Type B pancreatic cell (in vitro differentiated cells): ENCODE measurements at regions not wholly inside any gene's neighbourhood (a gene's known extent, or its start where the extent isn't known, plus 50 kb on each side); places are given as distances from the start of the nearest gene placed in this dataset.
"Not testable (repeated sequence)": the region's sequence is repeated elsewhere in the genome, so short reads cannot be mapped to it uniquely, and the experiment has no call there.

Experiments used
- DNase-seq: peaks from one replicate; pipeline ENCODE4 v3.0.0; 2021; ENCODE audit warnings: mixed read lengths; ENCODE audit not compliant: unreplicated experiment; ENCODE audit errors: extremely low spot score
- H3K27ac Mint-ChIP-seq: 2 replicates; pipeline ENCODE4 v1.8.0; 2021; ENCODE audit warnings: mild to moderate bottlenecking, mixed read lengths
- H3K27me3 Mint-ChIP-seq: 2 replicates; pipeline ENCODE4 v1.8.0; 2021; ENCODE audit warnings: mixed read lengths
- H3K36me3 Mint-ChIP-seq: 2 replicates; pipeline ENCODE4 v1.8.0; 2021; ENCODE audit warnings: mixed read lengths
- H3K4me1 Mint-ChIP-seq: one replicate; pipeline ENCODE4 v1.8.0; 2021; ENCODE audit warnings: mixed read lengths; ENCODE audit not compliant: unreplicated experiment
- H3K4me3 Mint-ChIP-seq: 2 replicates; pipeline ENCODE4 v1.8.0; 2021; ENCODE audit warnings: mild to moderate bottlenecking, mixed read lengths
- H3K9me3 Mint-ChIP-seq: 2 replicates; pipeline ENCODE4 v1.8.0; 2021; ENCODE audit warnings: mixed read lengths
- TF ChIP-seq, protein P1 (sequence below): fragments of 200-600 bp; sonication (generic); conservative IDR thresholded peaks from 2 replicates; pipeline ENCODE4 v1.5.0; 2021; ENCODE audit warnings: antibody characterized with exemption, mild to moderate bottlenecking

DNA sequence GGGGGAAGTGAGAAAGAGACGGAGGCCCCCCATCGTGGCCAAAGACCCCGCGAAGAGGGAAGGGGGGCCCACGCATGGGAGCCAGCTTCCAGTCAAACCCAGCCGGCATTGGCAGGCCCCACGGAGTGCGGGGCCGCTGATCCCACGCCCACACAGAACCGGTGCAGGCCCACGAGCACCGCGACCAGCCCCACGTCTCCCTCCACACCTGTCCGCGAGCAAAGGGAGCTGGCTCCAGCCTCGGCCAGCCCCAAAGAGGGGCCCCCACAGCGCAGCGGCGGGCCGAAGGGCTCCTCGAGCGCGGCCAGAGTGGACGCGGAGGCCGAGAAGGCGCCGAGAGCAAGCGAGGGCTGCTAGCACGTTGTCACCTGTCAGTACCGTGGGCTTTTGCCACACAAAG, 125.0 kb upstream of the TWIST2 start:
- H3K9me3 Mint-ChIP-seq, result peaks cover 3% of the 10 kb centered on the region
- DNase-seq, result no peak
- H3K4me3 Mint-ChIP-seq, result no peak overlapping the region
- peaks cover 5% of the 10 kb centered on the region for H3K4me1 Mint-ChIP-seq
- TF ChIP-seq, protein P1, sequence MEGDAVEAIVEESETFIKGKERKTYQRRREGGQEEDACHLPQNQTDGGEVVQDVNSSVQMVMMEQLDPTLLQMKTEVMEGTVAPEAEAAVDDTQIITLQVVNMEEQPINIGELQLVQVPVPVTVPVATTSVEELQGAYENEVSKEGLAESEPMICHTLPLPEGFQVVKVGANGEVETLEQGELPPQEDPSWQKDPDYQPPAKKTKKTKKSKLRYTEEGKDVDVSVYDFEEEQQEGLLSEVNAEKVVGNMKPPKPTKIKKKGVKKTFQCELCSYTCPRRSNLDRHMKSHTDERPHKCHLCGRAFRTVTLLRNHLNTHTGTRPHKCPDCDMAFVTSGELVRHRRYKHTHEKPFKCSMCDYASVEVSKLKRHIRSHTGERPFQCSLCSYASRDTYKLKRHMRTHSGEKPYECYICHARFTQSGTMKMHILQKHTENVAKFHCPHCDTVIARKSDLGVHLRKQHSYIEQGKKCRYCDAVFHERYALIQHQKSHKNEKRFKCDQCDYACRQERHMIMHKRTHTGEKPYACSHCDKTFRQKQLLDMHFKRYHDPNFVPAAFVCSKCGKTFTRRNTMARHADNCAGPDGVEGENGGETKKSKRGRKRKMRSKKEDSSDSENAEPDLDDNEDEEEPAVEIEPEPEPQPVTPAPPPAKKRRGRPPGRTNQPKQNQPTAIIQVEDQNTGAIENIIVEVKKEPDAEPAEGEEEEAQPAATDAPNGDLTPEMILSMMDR, result no peak
- H3K27me3 Mint-ChIP-seq, result peaks cover 29% of the 10 kb centered on the region
- H3K36me3 Mint-ChIP-seq, result no peaks in the 10 kb centered on the region
- no peak overlapping the region for H3K27ac Mint-ChIP-seq

DNA sequence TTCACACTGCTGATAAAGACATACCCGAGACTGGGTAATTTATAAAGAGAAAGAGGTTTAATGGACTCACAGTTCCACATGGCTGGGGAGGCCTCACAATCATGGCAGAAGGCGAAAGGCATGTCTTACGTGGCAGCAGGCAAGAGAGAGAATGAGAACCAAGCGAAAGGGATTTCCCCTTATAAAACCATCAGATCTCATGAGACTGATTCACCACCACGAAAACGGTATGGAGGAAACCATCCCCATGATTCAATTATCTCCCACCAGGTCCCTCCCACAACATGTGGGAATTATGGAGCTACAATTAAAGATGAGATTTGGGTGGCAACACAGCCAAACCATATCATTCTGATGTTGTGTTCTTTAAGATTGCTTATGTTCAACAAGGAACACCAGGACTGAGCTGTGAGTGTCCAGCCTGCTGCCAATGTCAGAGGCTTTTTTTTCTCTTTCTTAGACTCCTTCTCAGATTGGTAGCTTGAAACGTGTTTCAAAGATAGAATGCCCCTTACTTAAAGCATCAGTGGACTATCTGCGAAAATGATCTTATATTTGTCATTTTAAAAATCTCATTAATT, 124.1 kb upstream of the TWIST2 start:
- H3K9me3 Mint-ChIP-seq, DNase-seq, H3K36me3 Mint-ChIP-seq, H3K4me3 Mint-ChIP-seq, H3K27ac Mint-ChIP-seq: not testable (repeated sequence)
- Mint-ChIP-seq H3K4me1 (peaks cover 14% of the 10 kb centered on the region), H3K27me3 (peaks cover 29% of the 10 kb centered on the region)

DNA sequence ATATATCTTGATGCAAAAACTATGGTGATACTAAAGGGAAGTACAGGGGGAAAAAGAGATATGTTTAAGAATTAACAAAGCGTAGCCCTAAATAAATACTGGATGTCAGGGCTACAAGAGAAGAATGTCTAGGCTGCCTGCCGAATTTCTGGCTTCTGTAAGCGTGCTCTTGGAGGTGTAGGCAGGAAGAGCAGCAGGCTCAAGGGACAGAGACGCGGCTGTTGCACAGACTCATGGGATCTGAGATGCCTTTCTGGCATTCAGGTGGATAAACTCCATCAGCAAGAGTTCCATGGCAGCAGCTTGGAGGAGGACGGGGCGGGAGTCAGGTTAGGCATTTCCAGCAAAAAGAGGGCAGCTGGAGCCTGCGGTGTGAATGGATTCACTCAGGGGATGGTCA, 123.2 kb upstream of the TWIST2 start:
- DNase-seq, result no peak
- H3K4me3 Mint-ChIP-seq, result no peak overlapping the region
- H3K27ac Mint-ChIP-seq, result no peak overlapping the region
- H3K4me1 Mint-ChIP-seq, result peaks cover 20% of the 10 kb centered on the region
- H3K9me3 Mint-ChIP-seq, result peaks cover 3% of the 10 kb centered on the region
- TF ChIP-seq, protein P1, result no peak
- no peaks in the 10 kb centered on the region for H3K36me3 Mint-ChIP-seq
- peaks cover 29% of the 10 kb centered on the region for H3K27me3 Mint-ChIP-seq

DNA sequence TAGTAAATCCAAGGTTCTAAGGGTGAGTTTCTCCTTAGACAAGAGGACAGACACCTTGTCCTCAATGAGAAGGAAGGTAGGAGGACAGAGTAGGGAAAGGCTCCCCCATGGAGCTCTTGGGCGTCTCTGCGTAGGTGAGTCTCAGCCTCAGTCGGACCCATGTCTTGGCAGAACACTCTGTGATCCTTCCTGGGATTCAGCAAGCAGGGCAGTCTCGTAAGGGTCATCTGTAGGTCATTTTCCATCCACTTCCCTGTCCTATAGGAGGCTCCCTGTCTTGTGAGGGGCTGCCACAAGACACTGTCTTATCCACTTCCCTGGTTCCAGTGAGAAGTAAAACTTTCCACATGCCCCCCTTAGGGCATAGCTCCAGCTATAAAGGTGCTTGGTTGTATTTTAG, 122.6 kb upstream of the TWIST2 start:
- H3K36me3 Mint-ChIP-seq, result no peaks in the 10 kb centered on the region
- TF ChIP-seq, protein P1, result no peak
- H3K27me3 Mint-ChIP-seq, result peaks cover 24% of the 10 kb centered on the region
- H3K4me3 Mint-ChIP-seq, result no peak overlapping the region
- H3K9me3 Mint-ChIP-seq, result peaks cover 3% of the 10 kb centered on the region
- no peak for DNase-seq
- peaks cover 20% of the 10 kb centered on the region for H3K4me1 Mint-ChIP-seq
- no peak overlapping the region for H3K27ac Mint-ChIP-seq

DNA sequence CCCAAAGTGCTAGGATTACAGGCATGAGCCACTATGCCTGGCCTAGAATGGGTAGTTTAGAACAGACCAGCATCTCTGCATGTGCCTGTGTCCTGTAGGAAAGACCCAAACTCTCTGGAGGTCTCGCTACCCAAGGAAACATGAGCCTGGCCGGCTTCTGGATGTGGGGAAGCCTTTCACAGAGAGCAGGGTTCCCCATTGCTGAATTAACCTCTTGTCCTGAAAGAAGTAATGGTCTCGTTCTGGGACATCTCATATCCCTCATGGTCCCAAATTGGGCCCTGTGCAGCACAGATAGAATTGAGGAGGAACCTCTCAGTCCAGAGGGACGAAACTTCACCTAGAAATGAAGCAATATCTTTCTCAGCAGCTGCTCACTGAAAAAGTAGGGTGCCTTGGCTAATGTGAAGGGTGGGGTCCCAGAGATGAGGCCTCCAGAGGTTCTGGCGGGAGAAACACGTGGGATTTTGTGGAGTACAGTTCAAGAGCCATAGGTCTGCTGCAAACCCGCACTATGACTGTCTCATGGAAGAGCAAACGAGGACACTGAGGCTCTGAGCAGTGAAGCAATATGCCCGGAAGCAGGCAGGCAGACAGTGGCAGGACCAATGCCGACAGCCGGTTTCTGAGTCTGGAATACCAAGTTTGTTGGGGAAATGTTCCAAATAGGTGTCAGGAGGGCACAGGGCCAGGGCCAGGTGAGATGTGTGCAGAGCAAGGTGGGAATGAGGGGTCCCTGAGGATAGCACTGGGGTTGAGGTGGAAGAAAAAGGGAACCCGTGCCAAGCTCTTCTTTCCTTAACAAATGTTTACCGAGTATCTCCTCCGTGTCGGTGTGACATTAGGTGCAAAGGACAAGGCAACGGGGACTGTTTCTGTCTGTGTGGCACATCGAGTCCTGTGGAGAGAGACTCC, 121.0 kb upstream of the TWIST2 start:
- H3K36me3 Mint-ChIP-seq, result no peaks in the 10 kb centered on the region
- TF ChIP-seq, protein P1, result no peak
- H3K4me3 Mint-ChIP-seq, result no peak overlapping the region
- peaks cover 3% of the 10 kb centered on the region for H3K9me3 Mint-ChIP-seq
- H3K27ac Mint-ChIP-seq, result no peak overlapping the region
- peaks cover 19% of the 10 kb centered on the region for H3K27me3 Mint-ChIP-seq
- H3K4me1 Mint-ChIP-seq, result peaks cover 20% of the 10 kb centered on the region
- DNase-seq, result no peak
